NT2/D1 (cell line): ENCODE measurements at regions not wholly inside any gene's neighbourhood (a gene's known extent, or its start where the extent isn't known, plus 50 kb on each side); places are given as distances from the start of the nearest gene placed in this dataset.

ENCODE experiments used
- DNase-seq: peaks from one replicate; pipeline ENCODE4 v3.0.0-alpha.2; 2011; ENCODE audit warnings: low read depth, low spot score
- H3K27me3 ChIP-seq: 2 replicates; pipeline ENCODE4 v1.6.0; 2011; ENCODE audit warnings: mild to moderate bottlenecking; ENCODE audit not compliant: insufficient read length, insufficient read depth
- H3K36me3 ChIP-seq: 2 replicates; pipeline ENCODE4 v1.6.1; 2011; ENCODE audit warnings: mild to moderate bottlenecking, low read length, mixed read lengths; ENCODE audit not compliant: insufficient read depth, insufficient read length
- H3K4me1 ChIP-seq: 2 replicates; pipeline ENCODE4 v1.5.1; 2011; ENCODE audit not compliant: insufficient read depth, insufficient read length
- H3K4me3 ChIP-seq: 2 replicates; pipeline ENCODE4 v1.5.1; 2011; ENCODE audit warnings: low read depth; ENCODE audit not compliant: insufficient read length
- H3K9ac ChIP-seq: 2 replicates; pipeline ENCODE4 v1.6.0; 2011; ENCODE audit warnings: low read depth; ENCODE audit not compliant: insufficient read length
- H3K9me3 ChIP-seq: 2 replicates; pipeline ENCODE4 v1.5.1; 2011; ENCODE audit warnings: mild to moderate bottlenecking, low read length; ENCODE audit not compliant: insufficient read depth
- SUZ12 ChIP-seq: IDR thresholded peaks from 2 replicates; pipeline ENCODE4 v1.6.1; 2011; ENCODE audit not compliant: insufficient read length, insufficient read depth; ENCODE audit errors: extremely low read depth
- YY1 ChIP-seq: IDR thresholded peaks from 2 replicates; pipeline ENCODE4 v1.6.1; 2011; ENCODE audit not compliant: insufficient read length, insufficient read depth
- ZNF274 ChIP-seq: IDR thresholded peaks from 2 replicates; pipeline ENCODE4 v1.6.1; 2011; ENCODE audit warnings: mild to moderate bottlenecking, low read depth, low read length

DNA sequence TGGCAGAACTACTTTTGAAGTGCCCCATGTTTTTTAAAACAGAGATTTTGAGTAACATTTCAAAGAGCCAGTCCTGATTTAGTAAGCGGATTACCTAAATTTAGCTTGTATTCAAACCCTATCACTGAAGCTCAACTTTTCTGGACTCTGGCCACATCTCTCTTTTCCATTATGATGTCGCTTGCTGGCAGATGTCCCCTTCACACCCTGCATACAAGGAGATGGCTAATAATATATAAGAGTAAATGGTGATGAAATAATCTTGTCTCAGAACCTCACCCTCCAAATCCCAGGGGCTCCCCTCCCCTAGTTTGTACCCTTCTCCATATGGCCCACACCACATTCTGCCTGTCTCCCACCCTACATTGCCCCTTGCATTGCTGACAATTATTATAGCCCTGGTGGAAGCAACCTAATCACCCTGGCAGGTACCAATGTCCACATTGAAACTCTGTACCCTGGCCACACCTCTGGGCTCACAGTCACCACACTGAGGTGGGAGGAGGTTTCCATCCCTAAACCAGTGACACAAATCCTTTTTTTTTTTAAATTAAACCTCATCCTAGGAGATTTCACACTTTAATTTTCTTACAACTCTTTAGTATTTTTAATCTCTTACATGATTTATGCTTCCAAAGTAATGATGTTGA lies 106.0 kb upstream of the SYT6 start:
- H3K36me3 ChIP-seq: no peaks in the 10 kb centered on the region
- H3K9ac ChIP-seq: no peak overlapping the region
- peaks cover 2% of the 10 kb centered on the region for H3K4me1 ChIP-seq
- TF ChIP-seq YY1: no peak
- TF ChIP-seq ZNF274: no peak
- no peak for TF ChIP-seq SUZ12
- no peak for DNase-seq
- peaks cover 10% of the 10 kb centered on the region; the same call in 1 of the 2 replicates for H3K9me3 ChIP-seq
- H3K27me3 ChIP-seq: no peaks in the 10 kb centered on the region
- no peak overlapping the region for H3K4me3 ChIP-seq

DNA sequence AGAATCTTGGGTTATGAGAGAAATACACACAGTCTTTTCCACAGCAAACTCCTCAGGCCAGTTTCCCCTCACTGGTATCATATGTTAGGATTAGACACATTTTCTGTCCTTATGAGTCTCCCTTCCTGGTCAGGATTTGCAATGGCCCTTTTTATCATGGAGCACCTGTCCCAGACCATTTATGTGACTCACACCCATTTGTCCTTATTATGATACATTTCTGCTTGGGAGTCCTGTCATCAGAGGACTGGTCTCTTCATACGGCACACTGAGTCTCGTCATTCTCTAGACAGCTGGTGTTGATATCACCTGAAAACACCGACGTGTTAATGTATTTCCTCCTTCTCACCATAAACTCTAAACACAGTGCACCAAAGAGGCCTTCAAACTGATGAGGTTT lies 105.0 kb upstream of the SYT6 start:
- H3K36me3 ChIP-seq: no peaks in the 10 kb centered on the region
- no peak overlapping the region for H3K4me3 ChIP-seq
- no peak for DNase-seq
- H3K9ac ChIP-seq: no peak overlapping the region
- H3K4me1 ChIP-seq: peaks cover 2% of the 10 kb centered on the region
- TF ChIP-seq SUZ12 (no peak), YY1 (no peak), ZNF274 (no peak)
- peaks cover 17% of the 10 kb centered on the region; the same call in 1 of the 2 replicates for H3K9me3 ChIP-seq
- H3K27me3 ChIP-seq: no peaks in the 10 kb centered on the region

DNA sequence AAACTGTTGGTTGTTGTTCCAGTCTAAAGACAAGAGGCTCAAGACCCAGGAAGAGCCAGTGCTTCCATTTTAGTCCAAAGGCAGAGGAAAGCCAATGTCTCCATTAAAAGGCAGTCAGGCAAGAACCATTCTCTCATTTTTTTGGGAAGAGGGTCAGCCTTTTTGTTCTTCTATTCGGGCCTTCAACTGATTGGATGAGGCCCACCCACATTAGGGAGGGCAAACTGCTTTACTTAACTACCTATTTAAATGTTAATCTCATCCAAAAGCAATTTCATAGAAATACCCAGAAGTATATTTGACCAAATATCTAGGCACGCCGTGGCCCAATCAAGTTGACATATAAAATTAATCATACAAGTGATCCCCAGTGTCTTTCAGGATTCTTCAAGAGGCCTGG lies 104.4 kb upstream of the SYT6 start:
- no peaks in the 10 kb centered on the region for H3K36me3 ChIP-seq
- H3K27me3 ChIP-seq: no peaks in the 10 kb centered on the region
- no peak for TF ChIP-seq ZNF274
- no peak for TF ChIP-seq SUZ12
- no peak for TF ChIP-seq YY1
- peaks cover 2% of the 10 kb centered on the region for H3K4me1 ChIP-seq
- no peak overlapping the region for H3K9ac ChIP-seq
- no peak for DNase-seq
- H3K4me3 ChIP-seq: no peak overlapping the region
- peaks cover 17% of the 10 kb centered on the region; the same call in 1 of the 2 replicates for H3K9me3 ChIP-seq

DNA sequence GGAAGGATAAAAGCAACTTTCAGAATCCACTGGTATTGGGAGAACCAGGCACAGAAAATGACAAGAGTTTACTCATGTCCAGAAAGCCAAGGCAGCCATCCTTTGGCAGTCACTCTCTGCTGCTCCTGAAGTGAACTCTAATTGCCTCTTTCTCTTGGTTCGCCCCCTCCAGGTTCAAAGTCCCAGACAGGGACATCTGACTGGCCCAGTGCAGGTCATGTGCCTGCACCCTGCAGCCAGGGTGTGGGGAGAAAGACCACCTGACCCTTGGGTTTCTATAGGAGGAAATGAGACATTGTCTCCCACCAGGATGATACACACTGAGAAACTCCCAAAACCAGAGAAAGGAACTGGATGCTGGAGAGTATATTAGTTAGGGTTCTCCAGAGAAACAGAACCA lies 103.9 kb upstream of the SYT6 start:
- Histone ChIP-seq H3K4me3 (no peak overlapping the region), H3K9ac (no peak overlapping the region), H3K36me3 (no peaks in the 10 kb centered on the region), H3K4me1 (peaks cover 2% of the 10 kb centered on the region), H3K27me3 (no peaks in the 10 kb centered on the region), H3K9me3 (peaks cover 17% of the 10 kb centered on the region; the same call in 1 of the 2 replicates)
- DNase-seq: no peak
- no peak for TF ChIP-seq YY1
- TF ChIP-seq SUZ12: no peak
- TF ChIP-seq ZNF274: no peak

DNA sequence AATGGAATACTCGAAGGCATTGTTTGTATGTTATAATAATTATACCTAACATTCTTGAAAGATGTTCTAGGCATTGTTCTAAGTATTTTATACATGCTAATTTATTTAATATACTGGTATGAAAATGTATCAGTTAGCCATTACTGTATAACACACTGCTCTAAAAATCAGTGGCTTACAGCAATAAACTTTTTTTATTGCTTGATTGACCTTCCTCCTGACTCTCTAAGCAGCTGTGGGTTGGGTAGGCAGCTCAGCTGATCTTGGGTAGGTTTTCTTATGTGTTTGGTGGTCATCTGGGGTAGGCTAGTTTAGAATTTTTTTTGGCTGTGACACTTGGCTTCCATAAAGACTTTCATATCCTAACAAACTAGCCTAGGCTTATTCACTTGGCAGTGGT lies 100.2 kb upstream of the SYT6 start:
- no peaks in the 10 kb centered on the region for H3K36me3 ChIP-seq
- no peak for DNase-seq
- no peaks in the 10 kb centered on the region for H3K4me1 ChIP-seq
- no peaks in the 10 kb centered on the region for H3K27me3 ChIP-seq
- no peak overlapping the region for H3K4me3 ChIP-seq
- H3K9me3 ChIP-seq: peaks cover 17% of the 10 kb centered on the region; the same call in 1 of the 2 replicates
- TF ChIP-seq SUZ12 (no peak), YY1 (no peak), ZNF274 (no peak)
- no peak overlapping the region for H3K9ac ChIP-seq

DNA sequence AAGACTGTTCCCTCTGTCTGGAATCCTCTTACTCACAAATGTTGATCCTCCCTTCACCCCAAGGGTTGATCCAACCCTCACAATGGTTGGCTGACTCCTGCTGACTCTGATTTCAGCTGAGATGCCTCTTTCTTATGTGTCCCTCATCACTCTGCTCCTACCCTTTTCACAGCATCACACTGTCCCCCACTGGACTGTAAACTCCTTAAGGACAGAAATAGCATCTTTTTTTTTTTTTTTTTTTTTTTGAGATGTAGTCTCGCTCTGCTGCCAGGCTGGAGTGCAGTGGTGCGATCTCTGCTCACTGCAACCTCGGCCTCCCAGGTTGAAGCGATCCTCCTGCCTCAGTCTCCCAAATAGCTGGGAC lies 97.9 kb upstream of the SYT6 start:
- TF ChIP-seq SUZ12 (no peak), ZNF274 (no peak), YY1 (no peak)
- H3K27me3 ChIP-seq: no peaks in the 10 kb centered on the region
- no peak for DNase-seq
- H3K36me3 ChIP-seq: no peaks in the 10 kb centered on the region
- H3K9ac ChIP-seq: no peak overlapping the region
- H3K4me3 ChIP-seq: no peak overlapping the region
- H3K4me1 ChIP-seq: no peaks in the 10 kb centered on the region
- peaks cover 17% of the 10 kb centered on the region; the same call in 1 of the 2 replicates for H3K9me3 ChIP-seq

DNA sequence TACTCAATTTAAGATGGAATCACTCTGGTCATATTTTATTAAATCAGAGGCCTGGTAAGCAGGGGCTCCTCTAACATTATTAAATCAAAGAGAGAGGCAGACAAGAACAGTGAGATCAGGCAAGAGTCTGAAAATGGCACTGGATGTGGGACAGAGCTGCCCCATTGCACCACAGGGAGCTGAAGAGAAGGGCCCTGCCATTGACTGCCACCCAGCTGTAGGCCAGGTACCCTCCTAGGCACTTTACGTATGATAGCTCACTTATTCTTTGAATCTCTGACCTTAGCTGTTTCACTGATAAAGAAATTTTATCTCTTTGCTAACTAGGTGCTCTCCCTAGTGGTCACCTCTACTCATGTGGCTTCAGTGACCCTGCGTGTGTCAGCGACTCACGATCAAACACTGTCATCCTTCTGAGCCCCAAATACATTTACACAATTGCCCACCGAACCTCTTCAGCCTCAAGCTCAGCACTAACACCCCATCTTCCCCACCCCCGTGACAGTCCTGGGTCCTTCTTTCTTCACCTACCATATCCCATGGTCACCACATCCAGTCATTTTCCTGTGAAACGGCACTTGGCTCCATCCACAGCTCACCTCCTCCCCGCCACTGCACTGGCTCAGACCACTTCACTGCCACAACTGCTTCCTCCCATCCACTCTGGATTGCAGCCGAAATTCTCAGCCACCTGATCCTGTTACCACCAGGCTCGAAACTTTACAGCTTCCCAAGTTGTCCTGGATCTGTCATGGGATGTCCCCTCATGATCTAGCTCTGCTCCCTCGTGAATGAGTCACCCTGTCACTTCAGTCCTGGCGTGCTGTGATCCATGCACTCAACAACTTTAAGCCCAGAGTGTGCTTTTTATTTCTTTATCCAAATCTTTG lies 97.3 kb upstream of the SYT6 start:
- peaks cover 17% of the 10 kb centered on the region; the same call in 1 of the 2 replicates for H3K9me3 ChIP-seq
- H3K36me3 ChIP-seq: no peaks in the 10 kb centered on the region
- no peak for TF ChIP-seq ZNF274
- no peak for TF ChIP-seq SUZ12
- no peak for TF ChIP-seq YY1
- no peaks in the 10 kb centered on the region for H3K27me3 ChIP-seq
- H3K9ac ChIP-seq: no peak overlapping the region
- no peak overlapping the region for H3K4me3 ChIP-seq
- no peak for DNase-seq
- H3K4me1 ChIP-seq: no peaks in the 10 kb centered on the region
